HG03460 (cell line): ENCODE measurements at regions not wholly inside any gene's neighbourhood (a gene's known extent, or its start where the extent isn't known, plus 50 kb on each side); places are given as distances from the start of the nearest gene placed in this dataset.

ENCODE experiments used
- ATAC-seq: cut with Tn5 transposase; IDR thresholded peaks from one replicate; pipeline ENCODE4 v1.9.1; 2021; ENCODE audit not compliant: unreplicated experiment

DNA sequence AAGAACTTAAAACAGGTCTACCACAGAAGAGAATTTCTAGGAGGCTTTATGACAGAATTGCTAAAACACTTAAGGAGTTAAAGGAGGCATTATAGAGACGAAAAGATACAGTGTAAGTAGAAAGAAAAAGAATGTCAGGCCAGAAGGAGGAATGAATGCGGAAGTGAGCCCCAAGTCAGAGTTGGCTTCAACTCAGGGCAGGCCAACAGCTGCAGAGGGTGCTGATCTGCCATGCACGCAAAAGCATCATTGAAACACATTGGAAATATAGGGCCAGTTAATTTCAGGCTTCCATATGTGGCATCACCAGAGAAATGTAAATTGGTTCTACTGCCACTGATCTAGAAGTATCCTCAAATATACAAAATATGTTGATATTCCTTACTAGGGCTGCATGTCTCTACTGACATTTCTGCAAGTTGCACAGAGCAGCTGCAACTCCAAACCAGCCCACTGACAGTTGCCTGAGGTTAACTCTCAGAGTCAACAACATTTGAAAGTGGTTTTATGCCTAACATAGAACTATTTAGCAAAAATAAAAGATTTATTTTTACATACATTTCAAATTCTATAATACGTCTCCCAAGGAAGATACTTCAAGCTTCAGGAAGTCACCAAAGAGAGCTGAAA, 324.1 kb downstream of the C11orf87 start:
- no peak for ATAC-seq

DNA sequence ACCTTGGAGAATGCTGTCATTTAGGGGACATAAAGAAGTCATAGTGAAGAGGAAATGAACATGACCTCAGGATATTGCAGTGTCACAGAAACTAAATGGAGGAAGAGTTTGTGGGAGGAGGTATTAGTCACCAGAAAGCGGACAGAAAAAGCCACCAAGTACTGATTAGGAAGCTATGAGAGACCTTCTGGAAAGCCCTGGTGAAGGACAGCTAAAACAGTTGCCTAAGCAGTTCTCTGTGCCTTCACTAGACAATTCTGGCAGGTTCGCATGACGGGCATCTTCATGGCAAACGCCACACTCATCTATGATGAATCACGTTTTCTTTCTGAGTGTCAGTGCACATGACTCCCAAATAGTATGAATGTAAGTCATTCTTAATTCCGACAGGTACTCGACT, 325.8 kb downstream of the C11orf87 start:
- ATAC-seq, result no peak

DNA sequence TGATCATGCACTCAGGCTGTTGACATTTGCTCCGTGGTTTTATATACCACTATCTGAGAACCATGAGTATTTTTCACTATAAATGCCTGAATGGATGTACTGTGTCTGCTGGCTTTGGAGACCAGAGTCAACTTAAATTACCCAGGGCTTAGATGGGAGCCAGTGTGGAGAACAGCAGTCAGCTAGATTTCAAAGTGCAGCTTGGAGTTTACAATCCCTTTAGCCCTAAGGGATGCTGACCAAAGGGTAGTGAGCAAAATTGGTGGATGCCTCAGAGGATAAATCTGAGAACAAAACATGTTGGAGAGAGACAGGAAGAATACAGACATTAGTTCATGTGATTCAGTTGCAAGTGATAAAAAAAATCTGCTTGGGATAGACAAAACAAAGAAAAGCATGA, 327.5 kb downstream of the C11orf87 start:
- no peak for ATAC-seq

DNA sequence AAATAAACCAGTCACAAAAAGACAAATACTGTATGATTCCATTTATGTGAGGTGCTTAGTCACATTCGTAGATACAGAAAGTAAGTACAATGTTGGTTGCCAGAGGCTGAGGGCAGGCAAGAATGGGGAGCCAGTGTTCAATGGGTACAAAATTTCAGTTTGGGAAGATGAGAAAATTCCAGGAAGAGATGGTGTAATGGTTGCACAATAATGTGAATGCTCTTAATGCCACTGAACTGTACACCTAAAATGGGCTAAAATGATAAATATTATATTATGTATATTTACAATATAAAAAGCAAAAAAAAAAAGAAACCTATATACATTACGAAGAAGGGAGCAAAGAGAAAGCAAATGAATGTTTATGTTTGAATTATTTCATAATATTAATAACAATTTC, 329.0 kb downstream of the C11orf87 start:
- no peak for ATAC-seq

DNA sequence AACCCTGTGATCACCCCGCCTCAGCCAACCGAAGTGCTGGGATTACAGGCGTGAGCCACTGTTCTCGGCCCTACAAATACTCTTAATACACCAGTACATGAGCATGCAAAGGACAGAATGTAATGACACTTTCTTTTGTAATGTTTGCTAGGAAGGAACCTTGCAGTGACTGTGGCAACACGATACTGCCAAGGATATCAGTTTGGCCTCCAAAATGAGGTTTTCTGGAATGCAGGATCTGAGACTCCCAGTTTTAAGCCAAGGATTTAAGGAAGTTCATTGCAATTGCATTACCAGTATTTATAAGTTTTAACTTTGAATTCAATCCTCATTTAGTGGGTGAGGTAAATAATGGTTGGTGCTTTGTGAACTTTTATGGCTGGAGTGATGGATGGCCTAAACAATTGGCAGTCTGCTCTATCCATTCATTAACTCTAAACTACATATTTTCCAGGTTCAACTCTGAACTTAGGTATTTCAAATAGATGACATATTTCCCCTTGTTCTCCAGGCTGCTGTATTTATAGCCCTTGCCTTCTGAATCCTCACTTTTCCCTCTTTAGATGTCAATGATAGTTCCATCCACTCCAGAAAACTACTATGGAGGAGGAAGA, 330.3 kb downstream of the C11orf87 start:
- ATAC-seq, result no peak

DNA sequence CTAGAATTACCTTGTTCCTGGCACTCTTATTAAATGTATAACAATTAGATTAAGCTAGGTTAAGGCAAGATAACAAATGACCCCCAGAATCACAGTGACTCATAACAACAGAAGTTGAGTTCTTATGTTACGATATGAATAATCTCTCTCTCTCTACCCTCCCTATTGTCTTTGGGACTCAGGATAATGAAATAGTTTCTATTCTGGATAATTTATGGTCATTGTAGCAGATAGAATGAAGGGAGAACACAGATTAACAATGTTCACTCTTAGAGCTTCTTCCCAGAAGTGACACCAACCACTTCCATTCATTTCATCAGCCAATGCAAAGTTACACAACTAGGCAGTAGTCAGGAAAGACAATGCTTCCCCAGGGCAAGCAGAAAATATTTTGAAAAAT, 334.5 kb downstream of the C11orf87 start:
- ATAC-seq, result no peak

DNA sequence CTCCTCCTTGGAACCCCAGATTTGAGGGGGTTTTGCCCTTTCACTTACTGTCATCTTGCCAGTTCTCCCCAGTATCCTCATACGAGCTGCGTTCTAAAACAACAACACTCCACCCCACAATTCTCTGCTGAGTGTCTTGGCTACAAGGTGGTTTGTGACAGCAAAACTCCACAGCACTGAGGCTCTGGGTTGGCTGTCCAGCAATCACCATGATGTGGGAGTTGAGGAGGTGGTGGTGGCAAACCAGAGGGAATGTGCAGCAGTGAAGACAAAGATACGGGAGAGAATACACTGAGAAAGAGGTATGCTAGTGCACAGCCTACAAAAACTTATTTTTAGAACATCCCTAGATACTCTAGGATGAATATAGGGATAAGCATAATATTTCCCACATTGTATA, 335.0 kb downstream of the C11orf87 start:
- ATAC-seq, result no peak

DNA sequence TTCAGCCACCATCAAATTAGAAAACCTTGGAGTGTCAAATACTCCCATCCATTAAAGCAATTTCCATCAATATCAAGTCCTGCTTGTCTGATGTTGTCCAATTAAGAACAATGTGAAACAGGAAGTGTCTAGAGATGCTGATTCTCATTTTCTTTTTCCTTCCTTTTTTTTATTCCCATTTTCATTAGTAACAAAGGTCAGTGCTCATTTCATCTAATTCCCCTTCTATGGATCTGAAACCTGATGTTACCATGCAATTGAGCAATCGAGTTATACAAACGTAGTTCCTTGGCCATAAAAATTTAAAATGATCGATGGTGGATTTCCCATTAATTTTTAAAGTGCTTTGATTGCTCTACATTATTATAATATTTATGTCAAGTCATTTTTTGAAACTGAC, 330.6 kb upstream of the ZC3H12C start:
- ATAC-seq, result no peak

DNA sequence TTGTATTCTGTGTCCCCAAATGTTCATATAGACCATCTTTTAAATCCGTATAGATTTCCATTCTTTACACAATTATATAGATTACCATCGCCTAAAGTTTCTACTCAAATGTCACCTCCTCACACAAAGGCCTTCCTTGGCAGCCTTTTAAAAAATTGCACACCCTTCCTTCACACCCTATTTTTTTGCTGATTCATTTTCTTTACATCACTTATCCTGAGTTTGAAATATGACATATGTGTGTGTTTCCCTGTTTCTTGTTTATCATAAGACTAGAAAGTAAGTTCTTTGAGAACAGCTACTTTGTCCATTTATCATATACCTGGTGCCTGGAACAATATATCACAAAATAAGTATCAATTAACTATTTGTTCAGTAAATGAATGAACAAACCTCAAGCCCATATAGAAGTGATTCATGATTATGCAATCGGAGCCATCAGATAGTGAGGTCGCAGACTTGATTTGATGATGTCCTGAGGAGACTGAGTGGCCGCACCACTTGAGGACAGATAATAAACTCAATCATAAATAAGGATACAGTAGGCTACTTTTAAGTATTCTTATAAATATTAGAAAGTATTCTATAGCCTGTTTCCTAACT, 327.4 kb upstream of the ZC3H12C start:
- no peak for ATAC-seq

DNA sequence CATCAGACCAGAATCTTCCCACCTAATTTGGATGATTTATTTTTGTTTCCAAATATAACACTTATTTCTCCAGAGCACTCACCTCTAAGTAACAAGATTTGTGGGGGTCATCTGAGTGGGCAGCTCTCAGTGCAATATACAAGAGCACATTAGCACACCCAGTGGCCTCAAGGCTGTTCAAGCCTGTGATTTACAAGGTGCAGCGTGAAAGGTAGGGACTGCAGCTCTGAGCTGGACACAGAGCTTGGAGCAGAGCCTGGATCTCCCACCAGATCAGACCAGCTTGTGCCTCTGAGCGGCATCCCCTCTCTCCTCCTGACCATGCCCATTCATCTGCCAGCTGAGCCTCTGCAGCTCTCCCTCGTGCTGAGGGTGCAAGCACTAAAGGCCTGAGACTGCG, 323.3 kb upstream of the ZC3H12C start:
- no peak for ATAC-seq

DNA sequence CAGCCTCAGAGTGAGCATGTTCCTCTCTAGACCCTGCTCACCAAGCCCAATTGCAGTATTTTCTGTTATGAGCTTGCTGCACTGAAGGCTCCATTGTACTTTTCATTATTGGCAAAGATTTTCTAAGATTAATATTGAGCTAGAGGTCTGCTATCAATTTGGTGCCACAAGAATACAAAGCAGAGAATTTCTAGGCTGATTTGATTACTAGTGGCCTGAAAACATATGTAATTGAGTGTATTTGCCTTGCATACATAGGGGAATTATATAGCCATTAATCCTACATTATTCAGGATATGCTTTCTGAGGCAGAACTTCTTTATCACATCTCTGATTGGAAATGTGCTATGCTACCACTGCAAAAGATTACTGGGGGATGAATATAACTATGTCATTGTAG, 322.9 kb upstream of the ZC3H12C start:
- no peak for ATAC-seq

DNA sequence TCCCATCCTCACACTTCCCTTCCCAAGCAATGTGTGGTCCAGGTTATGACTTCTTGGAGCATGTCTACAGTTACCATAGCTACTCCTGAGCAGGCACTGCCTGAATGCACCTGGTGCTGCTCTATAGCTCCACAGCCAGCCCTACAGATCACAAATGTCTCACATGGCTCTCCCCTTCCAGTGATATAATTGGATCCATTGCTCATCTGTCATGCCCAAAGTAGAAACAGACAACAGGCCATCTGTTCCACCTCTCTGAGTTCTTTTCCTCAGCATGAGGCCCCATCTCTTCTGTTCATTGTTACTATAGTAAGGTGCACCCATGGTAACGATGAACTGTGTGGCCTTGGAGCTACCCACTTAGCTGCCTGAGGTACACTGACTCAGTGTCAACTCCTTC, 320.3 kb upstream of the ZC3H12C start:
- ATAC-seq, result no peak

DNA sequence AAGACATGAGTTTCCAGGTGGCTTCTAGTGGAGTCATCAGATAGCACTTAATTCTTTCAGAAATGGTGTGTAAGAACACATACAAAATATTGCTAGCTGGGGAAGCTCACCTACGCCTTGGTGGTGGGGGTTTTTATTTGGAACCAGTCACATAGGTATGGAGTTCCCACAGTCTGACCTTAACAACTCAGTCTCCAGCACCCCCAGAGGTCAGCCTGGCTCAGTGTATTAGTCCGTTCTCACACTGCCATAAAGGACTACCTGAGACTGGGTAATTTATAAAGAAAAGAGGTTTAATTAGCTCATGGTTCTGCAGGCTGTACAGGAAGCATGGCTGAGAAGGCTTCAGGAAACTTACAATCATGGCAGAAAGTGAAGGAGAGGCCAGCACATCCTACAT, 317.5 kb upstream of the ZC3H12C start:
- ATAC-seq, result no peak

DNA sequence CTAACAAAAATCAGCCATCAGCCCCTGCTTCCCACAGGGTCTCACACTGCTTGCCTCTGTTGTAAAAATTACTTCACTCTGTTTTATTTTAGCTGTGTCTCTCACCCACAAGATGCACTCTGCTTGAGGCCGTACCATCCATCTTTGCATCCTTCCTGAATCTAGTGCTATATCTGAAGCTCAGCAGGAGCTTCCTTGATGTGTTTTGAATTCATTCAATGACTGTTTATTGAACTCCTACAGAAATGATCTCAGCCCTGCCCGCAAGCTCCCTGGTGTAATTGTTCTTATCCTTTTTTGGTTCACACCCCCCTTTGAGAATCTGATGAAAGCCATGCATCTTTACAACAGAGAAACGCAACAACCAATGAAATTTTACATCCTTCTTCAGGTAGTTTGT, 310.2 kb upstream of the ZC3H12C start:
- ATAC-seq, result no peak

DNA sequence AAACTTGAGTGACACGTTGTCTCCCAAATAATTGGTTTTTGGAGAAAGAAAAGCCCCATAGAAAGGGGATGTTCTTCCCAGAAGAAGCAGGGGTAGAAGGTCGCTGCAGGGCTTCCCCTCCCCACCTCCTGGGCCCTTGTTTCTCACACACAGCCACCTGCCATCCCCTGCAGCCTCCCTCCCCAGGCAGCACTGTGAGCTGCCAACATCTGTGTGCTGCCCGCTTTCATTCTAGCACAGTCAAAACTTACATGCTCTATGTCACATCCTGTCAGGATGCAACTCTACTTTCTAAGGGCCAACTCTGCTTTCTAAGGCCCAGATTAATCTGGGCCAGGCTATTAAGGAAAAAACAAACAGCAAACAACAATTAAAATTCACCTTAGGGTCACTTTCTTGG, 309.4 kb upstream of the ZC3H12C start:
- ATAC-seq, result peak; percentile 94

DNA sequence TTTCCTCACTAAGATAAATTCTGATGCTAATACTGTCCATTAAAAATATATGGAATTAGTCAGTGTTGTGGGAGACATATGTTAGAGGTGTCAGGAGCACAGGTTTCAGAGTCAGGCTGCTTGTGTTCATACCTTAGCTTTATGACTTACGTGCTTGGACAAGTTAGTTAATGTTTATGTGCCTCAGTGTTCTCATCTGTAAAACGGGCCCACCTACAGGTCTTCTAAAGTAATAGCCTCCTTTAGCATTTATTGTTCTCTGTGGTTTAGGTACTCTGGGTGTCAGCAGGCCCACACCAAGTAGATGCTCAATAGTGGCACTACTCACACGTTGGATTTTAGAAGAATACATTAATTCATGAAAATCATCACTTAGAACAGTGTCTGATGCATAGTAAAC, 308.7 kb upstream of the ZC3H12C start:
- no peak for ATAC-seq

DNA sequence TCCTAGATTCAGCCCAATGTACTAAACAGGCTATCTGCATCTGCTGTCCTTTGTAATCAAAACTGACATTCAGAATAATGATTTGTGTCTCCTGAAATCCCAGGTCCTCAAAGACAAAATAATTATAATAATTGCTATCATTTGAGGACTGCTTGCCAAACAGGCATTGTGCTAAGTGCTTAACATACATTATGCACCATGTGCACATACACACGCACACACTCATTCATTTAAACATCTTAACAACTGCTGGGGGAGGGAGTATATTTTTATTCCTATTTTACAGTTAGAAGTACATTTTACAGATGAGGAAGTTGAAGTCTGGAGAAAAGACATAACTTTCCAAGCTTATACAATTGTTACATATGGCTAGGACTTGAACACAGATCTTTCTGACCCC, 308.0 kb upstream of the ZC3H12C start:
- no peak for ATAC-seq

DNA sequence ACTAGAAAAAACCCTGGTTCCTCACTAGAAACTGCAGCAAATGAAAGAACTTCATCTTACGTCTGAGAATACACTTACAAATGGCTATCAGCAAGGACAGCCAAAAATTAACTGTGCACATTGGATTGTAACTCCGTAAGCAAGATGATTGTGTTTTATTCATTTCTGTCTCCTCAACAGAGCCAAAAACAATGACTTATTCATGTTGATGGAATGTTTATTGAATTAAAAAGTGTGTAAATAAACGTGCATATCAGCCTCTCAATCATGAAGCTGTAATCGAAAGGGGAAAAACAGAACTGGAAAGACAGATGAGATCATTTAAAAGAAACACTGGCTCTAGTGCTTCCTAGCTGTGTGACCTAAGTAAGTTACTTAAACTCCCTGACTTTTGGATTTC, 307.5 kb upstream of the ZC3H12C start:
- ATAC-seq, result no peak

DNA sequence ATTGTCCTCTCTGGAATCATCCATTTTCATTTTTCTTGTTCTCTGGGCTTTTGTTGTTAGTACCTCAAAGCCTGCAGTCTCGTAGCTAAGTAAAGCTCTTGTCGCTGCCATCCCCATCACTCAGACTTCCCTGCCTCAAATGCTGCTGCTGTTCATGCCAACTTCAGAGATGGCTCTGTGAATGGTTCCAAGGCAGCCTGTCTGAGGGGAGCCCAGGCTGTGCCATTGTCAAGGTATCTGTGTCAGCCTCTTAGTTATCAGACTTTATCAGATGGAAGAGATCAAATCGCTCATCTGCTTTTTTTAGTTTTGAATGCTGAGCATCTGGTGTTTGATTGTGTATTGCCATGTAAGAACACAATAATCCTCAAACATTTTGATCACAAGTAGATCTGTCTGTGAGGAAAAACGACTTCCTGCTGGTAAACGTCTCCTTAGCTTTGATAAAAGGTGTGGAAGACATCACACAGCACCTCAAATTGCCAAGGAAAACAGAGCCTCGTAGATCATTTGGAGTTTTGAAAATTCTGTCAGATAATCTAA, 304.2 kb upstream of the ZC3H12C start:
- ATAC-seq, result no peak

DNA sequence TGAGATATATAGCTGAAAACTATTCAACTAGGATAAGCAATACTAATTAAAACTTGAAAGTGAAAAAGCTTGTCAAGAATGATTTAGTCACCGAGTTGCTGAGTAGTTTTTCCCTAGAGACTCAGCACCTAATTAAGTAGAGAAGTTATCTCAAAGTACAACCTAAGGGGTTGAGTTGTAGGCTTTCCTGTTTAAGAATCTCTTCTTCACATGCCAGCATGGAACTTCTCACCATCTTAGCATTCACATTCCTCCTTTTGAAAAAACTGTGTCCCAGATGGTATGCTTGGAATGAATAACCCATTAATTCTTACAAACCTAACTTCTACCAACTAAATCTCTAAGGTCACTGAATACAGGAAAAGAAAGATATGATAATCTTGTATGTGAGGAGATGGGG, 303.3 kb upstream of the ZC3H12C start:
- no peak for ATAC-seq

DNA sequence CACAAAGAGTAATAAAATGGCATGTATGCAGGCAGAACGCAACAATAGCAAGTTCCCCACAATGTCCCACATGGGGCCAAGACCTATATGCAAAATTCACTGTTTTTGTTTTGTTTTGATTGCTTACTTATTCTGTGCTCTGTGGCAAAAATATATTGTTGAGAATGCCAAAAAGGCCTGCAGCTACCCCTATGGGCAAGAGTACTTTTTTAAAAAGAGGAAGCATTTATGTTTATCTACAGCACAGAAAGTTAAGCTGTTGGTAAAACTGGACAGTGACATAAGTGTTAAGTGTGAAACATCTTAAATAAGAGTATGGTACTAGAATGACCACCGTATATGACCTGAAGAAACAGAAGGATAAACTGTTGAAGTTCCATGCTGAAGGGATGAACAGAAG, 301.9 kb upstream of the ZC3H12C start:
- ATAC-seq, result no peak

DNA sequence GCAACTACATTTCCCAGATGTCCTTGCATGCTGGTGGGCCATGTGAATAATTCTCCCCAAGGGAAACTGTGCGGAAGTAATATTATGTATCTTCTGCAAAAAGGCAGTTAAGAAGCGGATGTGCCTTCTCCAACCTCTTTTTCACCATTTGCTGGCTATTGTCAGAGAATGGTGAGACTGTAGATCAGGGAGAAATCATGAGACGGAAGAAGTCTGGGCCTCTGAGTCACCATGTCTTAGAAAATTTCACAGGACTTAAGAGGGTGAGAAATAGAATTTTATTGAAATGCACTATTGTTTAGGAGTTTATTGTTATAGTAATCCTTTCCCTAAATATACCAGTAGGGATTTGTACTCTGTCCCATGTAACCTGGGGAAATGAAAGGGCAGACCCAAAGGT, 298.7 kb upstream of the ZC3H12C start:
- ATAC-seq, result no peak

DNA sequence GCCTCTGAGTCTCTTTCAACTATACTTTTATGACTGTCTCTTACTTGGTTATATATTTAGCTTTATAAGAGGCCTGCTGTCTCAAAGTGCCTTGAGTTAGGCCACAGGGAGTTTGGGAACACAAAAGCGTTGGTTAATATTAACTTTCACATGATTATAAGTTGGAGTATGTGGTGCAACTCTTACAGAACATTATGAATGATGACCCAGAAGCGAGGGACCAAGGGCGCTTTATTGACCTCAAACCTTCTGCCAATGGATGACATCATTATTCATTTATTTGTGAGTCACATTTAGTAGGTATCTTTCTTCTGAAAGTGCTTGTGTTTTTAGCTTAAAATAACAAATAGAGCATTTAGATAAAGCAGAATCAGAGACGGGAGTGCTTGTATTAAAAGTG, 298.0 kb upstream of the ZC3H12C start:
- ATAC-seq, result no peak
